Tibial nerve (tissue), 4 donors: ENCODE measurements at regions not wholly inside any gene's neighbourhood (a gene's known extent, or its start where the extent isn't known, plus 50 kb on each side); places are given as distances from the start of the nearest gene placed in this dataset.

Source experiments
- EP300 ChIP-seq, 2 donors: sonication (generic); formaldehyde crosslinking; IDR thresholded peaks; one replicate each; pipeline ENCODE4 v1.6.1; 2017; ENCODE audit warnings: antibody characterized with exemption in 2 of 2, mild to moderate bottlenecking in 1 of 2
- POLR2A ChIP-seq, 2 donors: fragments of 450-650 bp; IDR thresholded peaks; one replicate each; pipeline ENCODE4 v1.6.1; 2017; ENCODE audit warnings: antibody characterized with exemption in 2 of 2, mild to moderate bottlenecking in 2 of 2, moderate library complexity in 2 of 2
- TF ChIP-seq, protein P1 (sequence below), 5 experiments: fragments of 200-600 bp in 3 of 5; fragments of 450-650 bp in 2 of 5; sonication (generic) in 3 of 5; IDR thresholded peaks; one replicate each; pipeline ENCODE4 v1.5.1; 2016 to 2019; ENCODE audit warnings: antibody characterized with exemption in 5 of 5, mild to moderate bottlenecking in 3 of 5, moderate library complexity in 2 of 5

DNA sequence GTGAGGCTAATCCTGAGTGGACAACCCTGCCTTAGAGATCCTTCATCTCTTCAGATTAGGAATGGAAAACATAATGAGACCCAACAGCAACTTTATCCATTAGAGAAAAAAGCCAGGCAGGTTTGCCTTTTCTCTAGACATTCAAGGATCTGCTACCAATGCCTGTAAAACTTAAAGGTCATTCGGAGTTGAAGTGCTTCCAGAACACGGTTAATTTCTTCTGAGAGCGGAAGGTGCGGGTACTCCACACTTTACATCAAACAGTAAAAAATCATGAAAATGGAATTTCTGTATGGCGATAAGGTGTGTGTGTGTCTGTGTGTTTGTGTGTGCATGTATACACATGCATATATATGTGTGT lies 65.2 kb upstream of the PRKACB start:
- TF ChIP-seq, protein P1, sequence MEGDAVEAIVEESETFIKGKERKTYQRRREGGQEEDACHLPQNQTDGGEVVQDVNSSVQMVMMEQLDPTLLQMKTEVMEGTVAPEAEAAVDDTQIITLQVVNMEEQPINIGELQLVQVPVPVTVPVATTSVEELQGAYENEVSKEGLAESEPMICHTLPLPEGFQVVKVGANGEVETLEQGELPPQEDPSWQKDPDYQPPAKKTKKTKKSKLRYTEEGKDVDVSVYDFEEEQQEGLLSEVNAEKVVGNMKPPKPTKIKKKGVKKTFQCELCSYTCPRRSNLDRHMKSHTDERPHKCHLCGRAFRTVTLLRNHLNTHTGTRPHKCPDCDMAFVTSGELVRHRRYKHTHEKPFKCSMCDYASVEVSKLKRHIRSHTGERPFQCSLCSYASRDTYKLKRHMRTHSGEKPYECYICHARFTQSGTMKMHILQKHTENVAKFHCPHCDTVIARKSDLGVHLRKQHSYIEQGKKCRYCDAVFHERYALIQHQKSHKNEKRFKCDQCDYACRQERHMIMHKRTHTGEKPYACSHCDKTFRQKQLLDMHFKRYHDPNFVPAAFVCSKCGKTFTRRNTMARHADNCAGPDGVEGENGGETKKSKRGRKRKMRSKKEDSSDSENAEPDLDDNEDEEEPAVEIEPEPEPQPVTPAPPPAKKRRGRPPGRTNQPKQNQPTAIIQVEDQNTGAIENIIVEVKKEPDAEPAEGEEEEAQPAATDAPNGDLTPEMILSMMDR (IDR thresholded peaks at IDR 0.05): no peak
- TF ChIP-seq EP300 (IDR thresholded peaks at IDR 0.05) (no peak), POLR2A (IDR thresholded peaks at IDR 0.05) (no peak)
